Activated B cell treated with CpG ODN at 0.5 μM for 24 hours (primary cell): ENCODE measurements at regions not wholly inside any gene's neighbourhood (a gene's known extent, or its start where the extent isn't known, plus 50 kb on each side); places are given as distances from the start of the nearest gene placed in this dataset.
"Not testable (repeated sequence)": the region's sequence is repeated elsewhere in the genome, so short reads cannot be mapped to it uniquely, and the experiment has no call there.

ENCODE experiments used
- ATAC-seq: fragments of 200-7000 bp; cut with Tn5 transposase; one replicate; pipeline ENCODE4 v1.10.0; 2021; ENCODE audit warnings: low read depth, mild to moderate bottlenecking, moderate library complexity
- CTCF ChIA-PET: fragments of 350-600 bp; sonication (Branson Sonifier 250); formaldehyde crosslinking; loops from one replicate; lab custom pipeline; 2021; ENCODE audit warnings: antibody characterized with exemption; lab: Charles Lee
- POLR2A ChIA-PET: fragments of 350-600 bp; sonication (Branson Sonifier 250); formaldehyde crosslinking; loops from one replicate; lab custom pipeline; 2021; ENCODE audit warnings: antibody characterized with exemption; lab: Charles Lee
- DNase-seq: peaks from one replicate; pipeline ENCODE4 v3.0.0; 2022
- H3K27ac Mint-ChIP-seq: one replicate; pipeline ENCODE4 v1.8.0; 2020; ENCODE audit warnings: mixed read lengths
- H3K27me3 Mint-ChIP-seq: one replicate; pipeline ENCODE4 v1.8.0; 2021; ENCODE audit warnings: mixed read lengths
- H3K36me3 Mint-ChIP-seq: one replicate; pipeline ENCODE4 v1.8.0; 2021; ENCODE audit warnings: low read depth, mixed read lengths
- H3K4me1 Mint-ChIP-seq: one replicate; pipeline ENCODE4 v1.8.0; 2021; ENCODE audit warnings: mixed read lengths
- H3K4me3 Mint-ChIP-seq: one replicate; pipeline ENCODE4 v1.8.0; 2020; ENCODE audit warnings: mild to moderate bottlenecking, mixed read lengths
- H3K9me3 Mint-ChIP-seq: one replicate; pipeline ENCODE4 v1.8.0; 2020; ENCODE audit warnings: mixed read lengths
- intact Hi-C: fragments of 100-400 bp; cut with micrococcal nuclease; formaldehyde crosslinking; loops from one replicate; pipeline ENCODE4 v1.15.1; 2024
- TF ChIP-seq, protein P1 (sequence below): fragments of 200-600 bp; IDR thresholded peaks from one replicate; pipeline ENCODE4 v1.8.0; 2022; ENCODE audit warnings: antibody characterized with exemption, mild to moderate bottlenecking

- intact Hi-C loops = loop anchor here (2.0 kb wide), 1 partner anchor 187 kb away; a partner anchor contains a TSS
- CTCF ChIA-PET = no interaction called here
- Mint-ChIP-seq H3K36me3 (no peaks in the 10 kb centered on the region), H3K4me1 (no peaks in the 10 kb centered on the region), H3K4me3 (no peak overlapping the region), H3K9me3 (no peaks in the 10 kb centered on the region), H3K27ac (no peak overlapping the region), H3K27me3 (no peaks in the 10 kb centered on the region)
- no peak for ATAC-seq
- POLR2A ChIA-PET = no interaction called here
- no peak for DNase-seq
- TF ChIP-seq, protein P1, sequence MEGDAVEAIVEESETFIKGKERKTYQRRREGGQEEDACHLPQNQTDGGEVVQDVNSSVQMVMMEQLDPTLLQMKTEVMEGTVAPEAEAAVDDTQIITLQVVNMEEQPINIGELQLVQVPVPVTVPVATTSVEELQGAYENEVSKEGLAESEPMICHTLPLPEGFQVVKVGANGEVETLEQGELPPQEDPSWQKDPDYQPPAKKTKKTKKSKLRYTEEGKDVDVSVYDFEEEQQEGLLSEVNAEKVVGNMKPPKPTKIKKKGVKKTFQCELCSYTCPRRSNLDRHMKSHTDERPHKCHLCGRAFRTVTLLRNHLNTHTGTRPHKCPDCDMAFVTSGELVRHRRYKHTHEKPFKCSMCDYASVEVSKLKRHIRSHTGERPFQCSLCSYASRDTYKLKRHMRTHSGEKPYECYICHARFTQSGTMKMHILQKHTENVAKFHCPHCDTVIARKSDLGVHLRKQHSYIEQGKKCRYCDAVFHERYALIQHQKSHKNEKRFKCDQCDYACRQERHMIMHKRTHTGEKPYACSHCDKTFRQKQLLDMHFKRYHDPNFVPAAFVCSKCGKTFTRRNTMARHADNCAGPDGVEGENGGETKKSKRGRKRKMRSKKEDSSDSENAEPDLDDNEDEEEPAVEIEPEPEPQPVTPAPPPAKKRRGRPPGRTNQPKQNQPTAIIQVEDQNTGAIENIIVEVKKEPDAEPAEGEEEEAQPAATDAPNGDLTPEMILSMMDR = no peak
These were observed 254.0 kb upstream of the USP15 start for GRCh38 chr12:62006076-62006732.

DNA sequence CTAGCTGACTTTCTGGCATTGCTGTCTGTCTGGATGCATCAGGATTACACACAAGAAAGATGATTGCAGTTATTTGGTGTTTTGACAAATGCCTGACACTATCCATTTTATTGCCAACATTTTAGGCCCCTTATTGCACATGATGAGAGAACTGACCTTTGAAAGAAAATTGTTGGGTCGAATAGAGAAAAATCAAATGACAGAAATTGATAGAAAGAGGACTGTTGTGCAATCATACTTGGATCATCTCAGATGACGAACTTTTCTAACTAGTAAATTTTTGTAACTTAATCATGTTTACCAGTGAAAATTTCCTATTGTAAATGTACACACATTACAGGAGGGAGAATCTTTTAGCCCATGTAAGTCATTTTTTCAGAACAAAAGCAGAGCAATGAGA, 251.5 kb upstream of the USP15 start:
- TF ChIP-seq, protein P1 = no peak
- H3K9me3 Mint-ChIP-seq = no peaks in the 10 kb centered on the region
- H3K27me3 Mint-ChIP-seq = no peaks in the 10 kb centered on the region
- no peak overlapping the region for H3K4me3 Mint-ChIP-seq
- DNase-seq = no peak
- ATAC-seq = no peak
- H3K27ac Mint-ChIP-seq = no peak overlapping the region
- ChIA-PET CTCF (no interaction called here), POLR2A (no interaction called here)
- intact Hi-C loops = no loop called here
- no peaks in the 10 kb centered on the region for H3K4me1 Mint-ChIP-seq
- no peaks in the 10 kb centered on the region for H3K36me3 Mint-ChIP-seq

DNA sequence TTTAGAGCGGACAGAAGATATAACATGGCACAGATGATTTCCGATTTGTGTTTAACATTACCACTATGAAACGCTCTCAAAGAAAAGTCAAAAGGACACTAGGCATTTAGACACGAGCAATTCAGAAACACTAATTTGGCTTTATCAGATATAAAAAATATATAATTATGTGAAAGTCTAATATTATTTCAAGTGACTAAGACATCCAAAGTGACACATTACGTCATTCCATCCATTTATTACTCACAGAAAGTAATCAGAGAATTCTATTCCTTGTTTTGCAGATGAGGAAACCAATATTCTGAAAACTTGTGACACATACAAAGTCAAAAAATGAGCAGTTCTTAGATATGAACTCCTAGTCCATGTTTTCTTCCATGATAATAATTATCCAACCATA, 250.8 kb upstream of the USP15 start:
- intact Hi-C loops = no loop called here
- DNase-seq (no peak), ATAC-seq (no peak)
- Mint-ChIP-seq H3K4me1 (no peaks in the 10 kb centered on the region), H3K9me3 (no peaks in the 10 kb centered on the region), H3K36me3 (no peaks in the 10 kb centered on the region), H3K4me3 (no peak overlapping the region), H3K27ac (no peak overlapping the region), H3K27me3 (no peaks in the 10 kb centered on the region)
- POLR2A ChIA-PET = no interaction called here
- TF ChIP-seq, protein P1 = no peak
- CTCF ChIA-PET = no interaction called here

DNA sequence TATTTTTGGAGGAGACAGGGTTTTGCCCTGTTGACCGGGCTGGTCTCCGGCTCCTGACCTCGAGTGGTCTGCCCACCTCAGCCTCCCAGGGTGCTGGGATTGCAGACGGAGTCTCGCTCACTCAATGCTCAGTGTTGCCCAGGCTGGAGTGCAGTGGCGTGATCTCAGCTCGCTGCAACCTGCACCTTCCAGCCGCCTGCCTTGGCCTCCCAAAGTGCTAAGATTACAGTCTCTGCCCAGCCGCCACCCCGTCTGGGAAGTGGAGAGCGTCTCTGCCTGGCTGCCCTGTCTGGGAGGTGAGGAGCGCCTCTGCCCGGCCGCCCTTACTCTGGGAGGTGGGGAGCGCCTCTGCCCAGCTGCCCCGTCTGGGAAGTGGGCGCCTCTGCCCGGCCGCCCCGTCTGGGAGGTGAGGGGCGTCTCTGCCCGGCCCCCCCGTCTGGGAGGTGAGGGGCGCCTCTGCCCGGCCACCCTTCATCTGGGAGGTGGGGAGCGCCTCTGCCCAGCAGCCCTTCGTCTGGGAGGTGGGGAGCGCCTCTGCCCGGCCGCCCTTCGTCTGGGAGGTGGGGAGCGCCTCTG, 249.8 kb upstream of the USP15 start:
- H3K27ac Mint-ChIP-seq, DNase-seq, H3K4me1 Mint-ChIP-seq, intact Hi-C loops, H3K27me3 Mint-ChIP-seq, ATAC-seq, CTCF ChIA-PET, H3K4me3 Mint-ChIP-seq, H3K36me3 Mint-ChIP-seq, POLR2A ChIA-PET, H3K9me3 Mint-ChIP-seq: not testable (repeated sequence)

DNA sequence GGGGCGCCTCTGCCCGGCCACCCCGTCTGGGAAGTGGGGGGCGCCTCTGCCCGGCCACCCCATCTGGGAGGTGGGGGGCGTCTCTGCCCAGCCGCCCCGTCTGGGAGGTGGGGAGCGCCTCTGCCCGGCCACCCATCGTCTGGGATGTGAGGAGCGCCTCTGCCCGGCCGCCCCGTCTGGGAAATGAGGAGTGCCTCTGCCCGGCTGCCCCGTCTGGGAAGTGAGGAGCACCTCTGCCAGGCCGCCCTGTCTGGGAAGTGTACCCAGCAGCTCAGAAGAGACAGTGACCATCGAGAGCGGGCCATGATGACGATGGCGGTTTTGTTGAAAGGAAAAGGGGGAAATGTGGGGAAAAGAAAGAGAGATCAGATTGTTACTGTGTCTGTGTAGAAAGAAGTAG, 249.2 kb upstream of the USP15 start:
- POLR2A ChIA-PET, H3K36me3 Mint-ChIP-seq, intact Hi-C loops, H3K4me3 Mint-ChIP-seq, DNase-seq, H3K27me3 Mint-ChIP-seq, ATAC-seq, H3K27ac Mint-ChIP-seq, H3K9me3 Mint-ChIP-seq, H3K4me1 Mint-ChIP-seq, CTCF ChIA-PET: not testable (repeated sequence)

GRCh38 chr12:62014330-62014729, 245.9 kb upstream of the USP15 start:
- ATAC-seq (no peak), DNase-seq (no peak)
- intact Hi-C loops = no loop called here
- Mint-ChIP-seq H3K9me3 (no peaks in the 10 kb centered on the region), H3K27me3 (peaks cover 3% of the 10 kb centered on the region), H3K4me3 (no peak overlapping the region), H3K36me3 (no peaks in the 10 kb centered on the region), H3K4me1 (no peaks in the 10 kb centered on the region), H3K27ac (no peak overlapping the region)
- ChIA-PET CTCF (no interaction called here), POLR2A (no interaction called here)
- TF ChIP-seq, protein P1 = no peak
